ENCODE measurements at regions not wholly inside any gene's neighbourhood (a gene's known extent, or its start where the extent isn't known, plus 50 kb on each side); places are given as distances from the start of the nearest gene placed in this dataset.

- intact Hi-C loops (cut with DNase I): no loop called here
- peak in 4 of 42 donors; percentile 6 to 38 (median 17) for DNase-seq
Measured at GRCh38 chr3:117920253-117920898, 1114.3 kb downstream of the IGSF11 start.

DNA sequence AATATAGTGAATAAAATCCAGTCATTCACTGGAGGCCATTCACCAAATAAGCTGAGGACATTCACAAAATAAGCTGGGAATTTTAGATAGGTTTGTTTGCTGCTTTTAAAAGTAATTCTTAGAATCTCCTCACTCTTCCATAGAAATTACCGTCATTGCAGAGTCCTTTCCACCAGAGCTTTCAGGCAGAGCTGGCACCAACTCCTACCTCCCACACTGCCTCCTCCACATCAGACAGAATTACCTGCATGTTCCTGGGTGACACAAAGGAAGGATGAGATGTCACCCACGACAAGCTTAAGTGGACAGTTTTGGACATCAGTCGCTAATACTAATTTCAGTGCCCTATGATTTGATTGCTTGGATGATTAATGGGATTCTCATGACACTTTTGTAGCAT is 1113.2 kb downstream of the IGSF11 start:
- intact Hi-C loops (cut with DNase I): no loop called here
- DNase-seq: peak in 29 of 42 donors; percentile 8 to 73 (median 29)

DNA sequence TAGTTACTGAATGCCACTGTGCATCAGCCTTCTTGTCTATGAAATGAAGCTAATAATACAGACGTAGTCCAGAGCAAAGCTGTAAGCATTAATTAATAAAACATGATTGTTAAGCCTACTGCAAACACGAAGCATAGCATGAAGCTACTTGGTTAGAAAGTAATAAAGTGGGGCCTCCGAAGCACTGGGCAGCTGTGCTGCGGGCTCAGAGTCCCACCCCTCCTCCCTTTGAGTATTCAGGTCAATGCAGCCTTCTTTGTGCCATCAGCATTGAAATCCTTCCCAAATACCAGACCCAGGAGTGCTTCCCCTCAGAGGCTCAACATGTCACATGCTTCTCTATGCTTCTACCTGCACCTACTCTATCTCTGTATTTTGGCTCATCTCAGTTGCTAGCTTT is 1112.6 kb downstream of the IGSF11 start:
- intact Hi-C loops (cut with DNase I): no loop called here
- peak in 7 of 42 donors; percentile 10 to 38 (median 15) for DNase-seq

DNA sequence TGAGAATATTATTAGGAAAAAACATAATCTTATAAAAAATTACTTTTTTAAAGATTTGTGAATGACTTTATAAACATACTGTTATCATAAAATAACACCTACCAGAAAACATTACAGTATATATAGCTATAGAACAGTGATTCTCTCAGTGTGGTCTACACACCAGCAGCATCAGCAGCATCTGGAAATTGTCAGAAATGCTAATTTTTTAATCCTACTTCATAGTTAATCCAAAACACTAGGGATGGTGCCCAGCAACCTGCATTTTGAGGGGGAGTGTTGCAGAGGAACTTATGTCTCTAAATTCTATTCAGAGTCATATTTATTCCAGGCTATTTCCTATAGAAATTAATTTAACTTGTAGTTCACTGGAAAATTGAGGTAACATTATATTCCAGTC is 1107.8 kb downstream of the IGSF11 start:
- intact Hi-C loops (cut with DNase I): no loop called here
- no peak for DNase-seq

GRCh38 chr3:117927825-117928224 is 1106.8 kb downstream of the IGSF11 start:
- peak in 6 of 42 donors; percentile 11 to 38 (median 18) for DNase-seq
- intact Hi-C loops (cut with DNase I): no loop called here

DNA sequence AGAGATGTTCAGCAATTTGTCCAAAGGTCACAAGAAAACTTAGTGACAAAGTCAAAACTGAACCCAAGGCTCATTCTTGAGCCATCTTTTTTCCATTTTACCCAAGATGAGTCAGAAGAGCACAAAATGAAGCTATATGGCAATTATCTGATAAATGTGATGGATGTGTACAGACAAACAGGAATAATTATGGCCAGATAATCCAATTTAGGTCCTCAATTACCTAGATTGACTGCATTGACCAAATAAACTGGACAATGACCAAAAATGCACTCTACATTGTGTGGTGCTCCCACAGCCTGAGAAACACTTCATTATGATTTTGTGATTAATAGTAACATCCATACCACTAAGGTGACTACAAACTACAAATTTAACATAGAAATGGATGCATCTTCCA is 1105.8 kb downstream of the IGSF11 start:
- no peak for DNase-seq
- intact Hi-C loops (cut with DNase I): no loop called here

DNA sequence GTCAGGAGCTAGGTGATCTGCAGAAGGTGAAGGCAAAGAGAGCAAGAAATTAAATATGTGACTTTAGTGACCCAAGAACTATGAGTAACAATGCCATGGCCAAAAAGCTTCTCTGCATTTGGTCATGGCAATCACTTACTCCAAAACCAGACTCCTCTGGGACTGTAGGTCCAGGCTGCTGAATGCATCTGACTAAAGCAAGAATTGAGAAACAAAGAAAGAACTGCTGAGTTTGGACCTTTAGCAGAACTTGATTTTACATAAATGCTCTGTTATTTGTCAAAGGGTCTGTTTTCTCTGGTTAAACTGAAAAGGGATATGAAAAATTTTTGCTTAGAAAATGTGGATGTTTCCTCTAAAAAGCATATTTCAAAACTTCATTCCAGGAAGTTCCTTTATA is 1102.2 kb downstream of the IGSF11 start:
- no peak for DNase-seq
- intact Hi-C loops (cut with DNase I): no loop called here

- intact Hi-C loops (cut with DNase I): no loop called here
- no peak for DNase-seq
Measured at GRCh38 chr3:117936159-117936558, 1098.5 kb downstream of the IGSF11 start.

DNA sequence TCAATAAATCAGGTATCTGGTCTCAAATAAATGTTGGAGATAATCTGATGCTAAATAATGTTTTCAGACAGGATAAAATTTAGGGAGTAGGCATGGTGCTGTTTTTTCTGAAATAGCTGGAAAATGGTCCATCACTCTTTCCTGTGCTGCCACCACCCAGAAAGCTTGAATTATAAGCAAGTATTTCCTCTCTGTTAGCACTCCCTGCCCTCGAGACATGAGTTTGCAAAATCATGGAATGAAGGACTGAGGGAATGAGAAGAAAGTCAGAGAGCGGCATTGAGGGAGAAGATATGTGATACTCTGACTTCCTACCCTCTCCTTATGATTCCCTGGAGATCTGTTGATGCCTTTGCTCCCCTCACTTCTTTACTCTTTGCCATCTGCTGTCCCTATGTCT is 1095.7 kb downstream of the IGSF11 start:
- no peak for DNase-seq

DNA sequence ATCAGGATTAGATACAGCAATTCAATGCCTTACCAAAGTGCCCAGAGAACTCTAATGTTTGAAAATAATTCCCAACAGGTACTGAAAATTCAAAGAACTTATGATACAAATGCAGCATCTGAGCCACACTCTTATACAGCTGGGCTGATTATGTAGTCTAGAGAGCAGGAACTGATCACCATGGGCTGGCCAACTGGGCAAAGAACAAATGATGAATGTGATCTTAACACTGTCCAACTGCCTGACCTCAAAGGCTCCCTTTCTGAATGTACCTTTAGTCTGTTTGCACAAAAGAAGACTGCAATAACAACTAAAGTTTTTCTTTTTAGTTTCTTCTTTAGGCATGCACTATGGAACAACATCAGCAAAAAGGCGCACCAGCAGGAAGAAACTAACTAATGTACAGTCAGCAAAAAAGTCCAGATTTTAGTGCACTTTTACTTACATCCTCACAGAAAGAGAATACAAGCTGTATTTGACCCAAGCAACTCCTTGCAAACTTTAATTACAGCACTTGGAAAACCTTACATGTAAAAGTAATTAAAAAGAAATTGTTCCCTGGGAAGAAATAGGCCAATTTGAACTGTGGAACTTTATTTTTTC is 1095.1 kb downstream of the IGSF11 start:
- intact Hi-C loops (cut with DNase I): no loop called here
- DNase-seq: peak in 9 of 42 donors; percentile 2 to 45 (median 23)

More for the DNA sequence above, 1095.7 kb downstream of the IGSF11 start:
- intact Hi-C loops (cut with DNase I): no loop called here

DNA sequence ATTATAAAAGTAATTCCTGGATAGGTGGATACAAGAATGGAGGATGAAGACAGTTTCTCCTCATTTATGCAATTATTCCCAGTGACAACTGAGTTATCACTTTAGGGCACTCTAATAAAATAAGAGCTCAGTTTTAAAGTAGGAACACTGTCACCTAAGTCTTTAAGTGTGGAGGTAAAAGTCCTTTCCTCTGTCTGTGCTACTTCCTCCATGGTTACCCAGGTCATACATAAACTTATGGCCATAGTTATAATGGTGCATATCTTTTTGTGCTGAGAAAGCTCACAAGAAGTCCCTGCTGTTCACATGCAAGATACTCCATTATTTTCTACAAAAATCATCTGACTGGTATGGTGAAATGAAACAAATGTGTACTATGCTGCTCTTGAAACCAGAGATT is 1093.6 kb downstream of the IGSF11 start:
- DNase-seq: no peak
- intact Hi-C loops (cut with DNase I): no loop called here

DNA sequence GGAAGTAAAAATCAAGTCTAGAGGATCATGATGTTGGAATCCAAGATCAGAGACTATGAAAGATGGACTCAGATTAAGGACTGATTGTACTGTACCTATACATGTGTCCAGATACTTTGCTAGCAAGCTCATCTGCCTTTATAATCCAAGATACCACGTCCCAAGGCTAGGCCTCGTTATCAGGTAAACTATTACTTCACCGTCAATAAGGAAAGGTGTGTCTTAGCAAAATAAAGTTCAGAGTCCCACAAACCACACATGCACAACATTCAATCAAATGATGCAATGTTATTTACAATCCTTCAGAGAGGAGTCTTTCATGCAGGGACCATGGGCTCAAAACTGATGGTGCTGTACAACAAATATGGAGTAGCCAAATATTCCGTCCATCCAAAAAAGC is 1092.9 kb downstream of the IGSF11 start:
- intact Hi-C loops (cut with DNase I): no loop called here
- no peak for DNase-seq

GRCh38 chr3:117954131-117954530 is 1080.5 kb downstream of the IGSF11 start:
- DNase-seq: no peak
- intact Hi-C loops (cut with DNase I): no loop called here

GRCh38 chr3:117955196-117955595 is 1079.5 kb downstream of the IGSF11 start:
- intact Hi-C loops (cut with DNase I): no loop called here
- no peak for DNase-seq

DNA sequence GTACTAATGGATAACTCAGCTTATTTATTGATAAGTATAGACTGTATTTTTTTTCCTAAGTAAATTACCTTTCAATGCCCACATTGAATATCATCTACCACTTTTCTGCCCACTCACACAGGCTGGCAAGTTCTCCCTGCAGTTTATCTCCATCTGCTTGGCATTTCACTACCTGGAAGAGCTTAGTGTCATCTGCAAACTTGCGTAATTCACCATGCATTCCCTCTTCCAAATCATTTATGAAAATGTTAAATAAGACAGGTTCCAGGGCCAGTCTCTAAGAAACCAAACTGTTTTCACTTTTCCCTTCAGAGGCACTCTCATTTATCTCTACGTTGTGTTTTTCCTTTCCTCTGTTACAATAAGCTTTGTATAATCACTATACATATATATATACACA is 1076.6 kb downstream of the IGSF11 start:
- intact Hi-C loops (cut with DNase I): no loop called here
- no peak for DNase-seq

- no peak for DNase-seq
- intact Hi-C loops (cut with DNase I): no loop called here
Measured at GRCh38 chr3:117962750-117963149, 1071.9 kb downstream of the IGSF11 start.

DNA sequence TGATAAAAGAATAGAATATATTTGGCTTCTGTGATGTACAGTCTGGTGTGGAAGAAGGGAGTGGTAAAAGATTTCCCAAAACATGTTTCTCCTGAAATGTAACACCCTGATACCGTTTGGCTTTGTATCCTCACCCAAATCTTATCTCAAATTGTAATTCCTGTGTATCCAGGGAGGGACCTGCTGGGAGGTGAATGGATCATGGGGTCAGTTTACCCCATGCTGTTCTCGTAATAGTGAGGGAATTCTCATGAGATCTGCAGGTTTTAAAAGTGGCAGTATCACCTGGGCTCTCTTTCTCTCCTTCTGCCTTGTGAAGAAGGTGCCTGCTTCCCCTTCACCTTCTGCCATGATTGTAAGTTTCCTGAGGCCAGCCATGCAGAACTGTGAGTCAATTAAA is 1070.8 kb downstream of the IGSF11 start:
- intact Hi-C loops (cut with DNase I): no loop called here
- no peak for DNase-seq

DNA sequence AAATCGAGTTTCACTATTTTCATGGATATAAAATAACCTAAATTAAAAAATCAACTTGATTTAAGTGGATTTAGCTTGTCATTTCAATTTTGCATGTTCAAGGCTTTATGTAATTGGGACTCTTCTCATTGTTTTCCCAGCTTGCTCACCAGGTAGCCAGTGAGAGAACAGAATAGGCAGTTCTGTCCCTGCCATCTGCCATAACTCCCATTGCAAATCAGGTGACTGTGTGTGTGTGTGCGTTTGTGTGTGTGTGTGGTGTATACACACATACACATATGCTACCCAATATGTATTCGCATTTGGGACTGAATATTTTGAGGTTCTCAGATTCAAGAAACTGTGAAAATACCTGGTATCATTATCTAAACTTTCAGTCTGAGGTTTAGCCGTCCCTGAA is 1069.8 kb downstream of the IGSF11 start:
- DNase-seq: no peak
- intact Hi-C loops (cut with DNase I): no loop called here

DNA sequence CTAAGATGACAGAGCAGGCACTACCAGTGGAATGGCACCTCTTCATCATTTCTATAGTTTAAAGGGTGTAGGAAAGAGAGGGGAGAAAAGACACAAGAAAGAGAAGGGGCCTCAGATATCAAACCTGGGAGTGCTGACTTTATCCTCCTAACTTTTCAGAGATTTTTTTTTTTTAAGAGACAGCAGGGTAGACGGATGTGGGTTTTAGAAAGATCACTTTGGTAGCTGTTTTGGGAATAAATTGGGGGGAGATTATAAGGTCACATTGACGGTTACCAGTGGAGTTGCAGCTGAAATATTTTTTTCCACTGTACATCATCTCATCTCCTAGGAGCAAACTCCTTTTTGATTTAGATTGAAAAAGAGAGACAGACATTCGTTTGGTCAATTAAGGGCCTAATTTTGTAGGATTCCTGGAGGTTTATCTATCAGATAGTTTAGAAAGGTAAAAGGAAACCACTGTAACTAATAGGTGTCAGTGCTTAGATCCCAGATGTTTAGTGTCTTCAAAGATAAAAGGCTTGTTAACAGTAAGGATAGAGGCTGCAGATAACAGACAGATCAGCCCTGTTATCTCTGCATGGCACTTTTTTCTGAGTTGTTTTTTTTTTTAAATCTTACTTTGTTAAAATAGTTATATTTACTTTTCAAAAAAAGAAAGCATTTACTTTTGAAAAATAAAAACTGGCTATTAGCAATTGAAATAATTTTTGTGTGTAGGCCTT is 1057.0 kb downstream of the IGSF11 start:
- DNase-seq: no peak
- intact Hi-C loops (cut with DNase I): no loop called here

DNA sequence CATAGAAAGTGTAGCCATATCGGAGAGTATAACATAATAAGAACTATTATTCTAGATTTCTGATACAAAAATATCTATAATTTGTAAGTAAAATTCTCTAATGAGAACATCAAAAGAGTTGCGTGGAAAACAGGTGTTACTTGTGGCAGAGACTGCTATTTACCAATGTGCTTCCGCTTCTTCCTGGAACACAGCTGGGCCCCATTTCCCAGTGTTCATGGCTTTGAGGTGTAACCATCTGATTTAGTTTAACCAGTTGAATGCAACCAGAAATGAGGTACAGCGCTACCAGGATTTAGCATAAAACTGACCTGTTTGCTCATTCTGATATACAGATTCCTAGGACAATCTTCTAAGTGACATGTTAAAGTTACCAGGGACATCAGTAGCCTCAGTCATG is 1055.2 kb downstream of the IGSF11 start:
- intact Hi-C loops (cut with DNase I): no loop called here

GRCh38 chr3:117987256-117987655 is 1047.4 kb downstream of the IGSF11 start:
- intact Hi-C loops (cut with DNase I): no loop called here
- no peak for DNase-seq

More for the DNA sequence above, 1055.2 kb downstream of the IGSF11 start:
- no peak for DNase-seq
